Panc1 (cell line): ENCODE measurements at regions not wholly inside any gene's neighbourhood (a gene's known extent, or its start where the extent isn't known, plus 50 kb on each side); places are given as distances from the start of the nearest gene placed in this dataset.

Experiments
- ATAC-seq: fragments of 200-7000 bp; cut with Tn5 transposase; 2 replicates; pipeline ENCODE4 v1.9.1; 2020; ENCODE audit warnings: mild to moderate bottlenecking, moderate library complexity
- BruUV-seq: library from RNA; stranded (reverse); fragments of 400-500 nt; replicated peaks from 2 replicates; lab custom pipeline; 2021; lab: Mats Ljungman, UMichigan
- CTCF ChIA-PET: fragments of 300-600 bp; sonication (Branson Sonifier 250); formaldehyde crosslinking; loops from one replicate; lab custom pipeline; 2022; ENCODE audit warnings: antibody characterized with exemption; lab: Charles Lee
- POLR2A ChIA-PET: fragments of 300-600 bp; sonication (Branson Sonifier 250); formaldehyde crosslinking; loops from one replicate; lab custom pipeline; 2022; ENCODE audit warnings: antibody characterized with exemption; lab: Charles Lee
- DNase-seq: peaks from one replicate; pipeline ENCODE4 v3.0.0-alpha.2; 2010; ENCODE audit warnings: low read depth, low spot score
- H3K27ac ChIP-seq: 2 replicates; pipeline ENCODE4 v1.5.1; 2011; ENCODE audit warnings: mild to moderate bottlenecking, low read length, inconsistent platforms
- H3K27me3 ChIP-seq: fragments of 200-500 bp; sonication (Bioruptor generic); 2 replicates; pipeline ENCODE4 v1.6.0; 2014; ENCODE audit warnings: low read length, inconsistent platforms; ENCODE audit not compliant: control insufficient read depth, insufficient read depth
- H3K36me3 ChIP-seq: fragments of 200-500 bp; sonication (Bioruptor generic); 2 replicates; pipeline ENCODE4 v1.5.1; 2014; ENCODE audit warnings: inconsistent platforms, mild to moderate bottlenecking, low read length, moderate library complexity; ENCODE audit not compliant: control insufficient read depth, insufficient read depth
- H3K4me1 ChIP-seq: 2 replicates; pipeline ENCODE4 v1.5.1; 2011; ENCODE audit warnings: inconsistent platforms, mild to moderate bottlenecking, low read length, moderate library complexity; ENCODE audit not compliant: control insufficient read depth, insufficient read depth
- H3K4me3 ChIP-seq, 2 experiments: 2 replicates each; pipeline ENCODE4 v1.5.1; 2011 to 2012; ENCODE audit warnings: low read depth in 2 of 2, low read length in 2 of 2, mild to moderate bottlenecking in 2 of 2, inconsistent platforms in 1 of 2, moderate library complexity in 1 of 2
- H3K9me3 ChIP-seq: fragments of 200-500 bp; sonication (Bioruptor generic); 2 replicates; pipeline ENCODE4 v1.5.1; 2014; ENCODE audit warnings: low read depth, mild to moderate bottlenecking, inconsistent platforms, low read length, moderate library complexity; ENCODE audit not compliant: control insufficient read depth, insufficient read depth
- POLR2AphosphoS5 ChIP-seq: IDR thresholded peaks from 2 replicates; pipeline ENCODE4 v1.6.1; 2012; ENCODE audit warnings: mild to moderate bottlenecking, low read depth, low read length, moderate library complexity
- SIN3A ChIP-seq: IDR thresholded peaks from 2 replicates; pipeline ENCODE4 v1.6.1; 2012; ENCODE audit warnings: low read depth, mild to moderate bottlenecking, low read length, moderate library complexity, borderline replicate concordance; ENCODE audit not compliant: insufficient read depth
- TCF7L2 ChIP-seq: IDR thresholded peaks from 2 replicates; pipeline ENCODE4 v1.6.1; 2011; ENCODE audit warnings: mild to moderate bottlenecking, low read depth, low read length, inconsistent platforms
- in situ Hi-C: cut with HindIII; loops from 2 replicates; pipeline ENCODE4 v1.10.0; 2016; ENCODE audit warnings: low sequenced_read_pairs, low pct_unique_long_range_greater_than_20kb
- intact Hi-C: fragments of 100-400 bp; cut with micrococcal nuclease; formaldehyde crosslinking; loops from one replicate; pipeline ENCODE4 v1.10.0; 2022; ENCODE audit not compliant: unreplicated experiment
- TF ChIP-seq, protein P1 (sequence below): fragments of 450-650 bp; IDR thresholded peaks from 2 replicates; pipeline ENCODE4 v1.5.1; 2017; ENCODE audit warnings: mild to moderate bottlenecking
- TF ChIP-seq, protein P2 (sequence below), 2 experiments: IDR thresholded peaks; 2 replicates each; pipeline ENCODE4 v1.6.1; 2011 to 2012; ENCODE audit warnings: low read depth in 2 of 2, control low read depth in 1 of 2, low read length in 1 of 2, mild to moderate bottlenecking in 1 of 2, moderate library complexity in 1 of 2; ENCODE audit not compliant: insufficient read depth in 1 of 2

DNA sequence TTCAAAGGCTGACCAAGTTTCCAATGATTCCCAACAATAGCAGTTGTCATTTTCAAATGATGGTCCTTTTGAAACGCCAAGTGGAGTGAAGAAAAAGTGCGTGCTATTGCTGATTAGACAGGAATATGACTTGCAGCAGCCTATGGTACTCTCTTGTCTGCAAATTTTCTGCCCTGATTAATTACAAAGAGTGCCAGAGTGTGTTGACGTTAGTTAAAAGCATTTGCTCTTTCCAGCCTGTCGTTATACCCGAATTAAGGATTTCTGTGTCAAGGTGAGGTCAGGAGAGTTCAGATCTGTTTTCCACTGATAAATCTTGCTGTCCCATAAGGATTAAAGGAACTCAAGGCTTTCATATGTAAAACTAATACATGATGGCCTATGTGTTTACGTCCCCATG lies 75.0 kb upstream of the ADAMTS18 start:
- intact Hi-C loops: no loop called here
- no peak for ATAC-seq
- TF ChIP-seq, protein P1, sequence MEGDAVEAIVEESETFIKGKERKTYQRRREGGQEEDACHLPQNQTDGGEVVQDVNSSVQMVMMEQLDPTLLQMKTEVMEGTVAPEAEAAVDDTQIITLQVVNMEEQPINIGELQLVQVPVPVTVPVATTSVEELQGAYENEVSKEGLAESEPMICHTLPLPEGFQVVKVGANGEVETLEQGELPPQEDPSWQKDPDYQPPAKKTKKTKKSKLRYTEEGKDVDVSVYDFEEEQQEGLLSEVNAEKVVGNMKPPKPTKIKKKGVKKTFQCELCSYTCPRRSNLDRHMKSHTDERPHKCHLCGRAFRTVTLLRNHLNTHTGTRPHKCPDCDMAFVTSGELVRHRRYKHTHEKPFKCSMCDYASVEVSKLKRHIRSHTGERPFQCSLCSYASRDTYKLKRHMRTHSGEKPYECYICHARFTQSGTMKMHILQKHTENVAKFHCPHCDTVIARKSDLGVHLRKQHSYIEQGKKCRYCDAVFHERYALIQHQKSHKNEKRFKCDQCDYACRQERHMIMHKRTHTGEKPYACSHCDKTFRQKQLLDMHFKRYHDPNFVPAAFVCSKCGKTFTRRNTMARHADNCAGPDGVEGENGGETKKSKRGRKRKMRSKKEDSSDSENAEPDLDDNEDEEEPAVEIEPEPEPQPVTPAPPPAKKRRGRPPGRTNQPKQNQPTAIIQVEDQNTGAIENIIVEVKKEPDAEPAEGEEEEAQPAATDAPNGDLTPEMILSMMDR: no peak
- TF ChIP-seq SIN3A: no peak
- POLR2A ChIA-PET: no interaction called here
- BruUV-seq: no TSS peak
- Histone ChIP-seq H3K27me3 (no peaks in the 10 kb centered on the region), H3K27ac (peak overlapping the region; percentile 17; the same call in 1 of the 2 replicates), H3K36me3 (no peaks in the 10 kb centered on the region), H3K9me3 (no peaks in the 10 kb centered on the region), H3K4me3 (no peak overlapping the region), H3K4me1 (no peaks in the 10 kb centered on the region)
- in situ Hi-C loops: no loop called here
- no peak for DNase-seq
- CTCF ChIA-PET: no interaction called here

DNA sequence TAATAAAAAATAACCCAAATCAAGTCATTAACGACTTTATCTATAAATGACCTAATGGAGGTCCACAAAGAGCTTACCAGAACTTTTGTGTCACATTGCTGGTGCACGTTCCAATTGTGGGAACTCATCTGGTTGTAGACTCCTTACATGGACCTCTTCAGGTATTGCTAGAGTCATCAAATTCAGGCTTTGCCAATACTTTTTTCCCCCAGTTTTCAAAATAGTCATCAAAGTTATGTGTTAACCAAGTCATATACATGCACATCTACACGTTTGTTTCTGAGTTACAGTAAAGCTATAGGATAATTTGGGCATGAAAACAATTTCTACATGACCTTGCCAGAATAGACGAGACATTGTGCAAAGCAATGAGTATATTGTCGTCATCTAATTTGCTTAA lies 76.2 kb upstream of the ADAMTS18 start:
- in situ Hi-C loops: no loop called here
- H3K4me3 ChIP-seq: no peak overlapping the region
- no peaks in the 10 kb centered on the region for H3K9me3 ChIP-seq
- H3K4me1 ChIP-seq: no peaks in the 10 kb centered on the region
- no peaks in the 10 kb centered on the region for H3K27me3 ChIP-seq
- TF ChIP-seq SIN3A: no peak
- TF ChIP-seq POLR2AphosphoS5: no peak
- TF ChIP-seq, protein P2, sequence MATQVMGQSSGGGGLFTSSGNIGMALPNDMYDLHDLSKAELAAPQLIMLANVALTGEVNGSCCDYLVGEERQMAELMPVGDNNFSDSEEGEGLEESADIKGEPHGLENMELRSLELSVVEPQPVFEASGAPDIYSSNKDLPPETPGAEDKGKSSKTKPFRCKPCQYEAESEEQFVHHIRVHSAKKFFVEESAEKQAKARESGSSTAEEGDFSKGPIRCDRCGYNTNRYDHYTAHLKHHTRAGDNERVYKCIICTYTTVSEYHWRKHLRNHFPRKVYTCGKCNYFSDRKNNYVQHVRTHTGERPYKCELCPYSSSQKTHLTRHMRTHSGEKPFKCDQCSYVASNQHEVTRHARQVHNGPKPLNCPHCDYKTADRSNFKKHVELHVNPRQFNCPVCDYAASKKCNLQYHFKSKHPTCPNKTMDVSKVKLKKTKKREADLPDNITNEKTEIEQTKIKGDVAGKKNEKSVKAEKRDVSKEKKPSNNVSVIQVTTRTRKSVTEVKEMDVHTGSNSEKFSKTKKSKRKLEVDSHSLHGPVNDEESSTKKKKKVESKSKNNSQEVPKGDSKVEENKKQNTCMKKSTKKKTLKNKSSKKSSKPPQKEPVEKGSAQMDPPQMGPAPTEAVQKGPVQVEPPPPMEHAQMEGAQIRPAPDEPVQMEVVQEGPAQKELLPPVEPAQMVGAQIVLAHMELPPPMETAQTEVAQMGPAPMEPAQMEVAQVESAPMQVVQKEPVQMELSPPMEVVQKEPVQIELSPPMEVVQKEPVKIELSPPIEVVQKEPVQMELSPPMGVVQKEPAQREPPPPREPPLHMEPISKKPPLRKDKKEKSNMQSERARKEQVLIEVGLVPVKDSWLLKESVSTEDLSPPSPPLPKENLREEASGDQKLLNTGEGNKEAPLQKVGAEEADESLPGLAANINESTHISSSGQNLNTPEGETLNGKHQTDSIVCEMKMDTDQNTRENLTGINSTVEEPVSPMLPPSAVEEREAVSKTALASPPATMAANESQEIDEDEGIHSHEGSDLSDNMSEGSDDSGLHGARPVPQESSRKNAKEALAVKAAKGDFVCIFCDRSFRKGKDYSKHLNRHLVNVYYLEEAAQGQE (IDR thresholded peaks at IDR 0.05; ENCODE audit: insufficient read depth in 1 of 2, low read depth in 2 of 2, low read length in 1 of 2): no peak
- TF ChIP-seq, protein P1: no peak
- no peak for TF ChIP-seq TCF7L2
- ChIA-PET POLR2A (no interaction called here), CTCF (no interaction called here)
- no peak for ATAC-seq
- H3K27ac ChIP-seq: no peak overlapping the region
- intact Hi-C loops: no loop called here
- no TSS peak for BruUV-seq
- H3K36me3 ChIP-seq: no peaks in the 10 kb centered on the region
- DNase-seq: no peak
